ENCODE measurements at regions not wholly inside any gene's neighbourhood (a gene's known extent, or its start where the extent isn't known, plus 50 kb on each side); places are given as distances from the start of the nearest gene placed in this dataset.
A peak's percentile ranks its signal among the peaks of the same experiment; 100 is the strongest.

DNA sequence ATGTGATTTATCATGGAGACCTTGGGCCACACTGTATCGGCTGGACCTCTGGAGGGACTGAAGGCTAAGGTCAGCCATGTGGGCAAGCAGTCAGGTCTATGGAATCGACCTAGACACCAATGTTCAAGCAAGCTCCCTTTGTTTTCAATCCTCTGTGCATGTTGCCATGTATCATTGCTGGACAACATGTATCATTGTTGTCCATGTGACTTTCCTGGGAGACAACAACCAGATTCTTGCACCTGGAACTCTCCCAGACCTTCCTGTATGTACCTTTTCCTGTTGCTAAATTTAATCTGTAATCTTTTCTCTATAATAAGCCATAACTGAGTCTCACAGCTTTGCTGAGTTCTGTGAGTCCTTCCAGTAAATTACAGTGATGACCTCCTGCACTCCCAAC, 329.4 kb upstream of the BOD1L1 start:
- ATAC-seq (peak; percentile 40), DNase-seq (ENCODE audit: missing footprints) (no peak)
- intact Hi-C loops (cut with DNase I) = no loop called here

DNA sequence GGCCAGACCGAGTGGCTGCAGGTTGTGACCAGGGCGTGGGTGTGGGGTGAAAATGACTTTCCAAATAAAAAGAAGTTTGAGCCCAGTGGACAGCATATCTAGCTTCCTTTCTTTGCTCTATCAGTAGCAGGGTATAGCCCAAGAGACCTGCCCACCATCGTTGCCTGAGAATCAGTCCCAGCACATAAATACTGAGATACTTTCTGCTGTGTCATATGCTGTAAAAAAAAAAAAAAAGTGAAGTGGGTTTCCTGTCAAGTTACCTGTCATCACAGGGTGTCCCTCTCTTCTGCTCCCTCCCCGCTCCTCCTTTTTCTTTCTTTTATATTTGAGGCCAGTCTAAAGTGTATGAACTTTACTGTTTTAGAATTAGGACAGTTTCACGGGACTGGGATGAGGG, 330.3 kb upstream of the BOD1L1 start:
- DNase-seq (ENCODE audit: missing footprints) (no peak), ATAC-seq (no peak)
- intact Hi-C loops (cut with DNase I) = no loop called here

DNA sequence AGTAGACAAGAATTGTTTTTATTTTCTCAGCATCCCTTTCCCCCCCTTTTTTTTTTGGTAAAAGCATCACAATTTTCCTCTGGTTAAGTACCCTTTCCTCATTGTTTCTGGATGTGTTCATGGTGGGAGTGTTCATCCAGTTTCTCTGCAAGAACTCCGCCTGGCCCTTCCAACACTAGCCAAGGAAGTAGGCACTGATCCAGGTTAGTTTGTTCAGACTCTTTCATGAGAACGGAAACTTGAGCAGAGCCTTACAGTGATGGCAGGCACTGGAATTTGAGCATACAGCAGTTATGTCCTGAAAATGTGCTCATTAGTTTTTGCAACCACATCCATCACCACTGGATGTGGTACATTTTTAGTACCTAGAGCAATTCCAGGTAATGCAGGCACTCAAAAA, 336.1 kb upstream of the BOD1L1 start:
- ATAC-seq = no peak
- intact Hi-C loops (cut with DNase I) = no loop called here
- DNase-seq (ENCODE audit: missing footprints) = no peak

DNA sequence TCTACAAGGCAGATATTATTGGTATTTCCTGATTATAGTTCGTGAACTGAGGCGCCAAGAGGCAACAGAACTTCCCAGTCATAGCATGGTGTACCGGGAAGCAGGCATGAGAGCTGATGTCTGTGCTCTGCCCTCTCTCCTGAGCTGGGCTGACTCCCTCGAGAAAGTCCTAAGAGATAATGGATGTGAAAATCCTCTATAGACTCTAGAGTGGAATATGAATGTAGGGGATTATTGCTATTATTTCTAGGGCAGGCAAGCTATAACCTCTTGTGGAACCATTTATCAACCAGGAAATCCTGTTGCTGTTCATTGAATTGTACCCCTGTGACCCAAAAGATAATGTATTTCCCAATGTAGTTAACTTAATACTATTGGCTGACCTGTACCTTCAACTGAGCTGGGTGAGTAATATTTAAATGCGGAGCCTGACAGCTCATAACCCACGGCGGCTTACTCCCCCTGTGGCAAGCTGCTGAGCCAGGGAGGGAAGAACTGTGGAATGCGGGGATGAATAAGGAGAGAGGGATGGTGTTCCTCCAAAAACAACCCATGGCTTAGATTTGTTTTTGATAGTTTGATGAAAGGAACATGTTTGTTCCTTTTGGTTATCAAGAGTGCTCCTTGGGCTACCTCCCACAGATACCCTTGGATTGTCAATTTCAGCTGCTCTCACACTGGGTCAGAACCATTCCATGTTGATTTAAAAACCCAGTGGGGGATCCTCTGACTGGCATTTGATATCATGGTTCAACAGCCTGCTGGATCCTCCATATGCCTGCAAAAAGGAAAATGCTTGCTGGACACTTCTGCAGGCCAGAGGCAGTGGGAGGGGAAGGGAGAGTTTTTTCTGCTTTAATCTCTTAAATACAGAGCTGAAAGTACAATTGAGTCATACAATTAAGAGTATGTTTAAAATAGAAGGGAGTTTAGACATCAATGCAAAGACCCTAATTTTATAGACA, 339.0 kb upstream of the BOD1L1 start:
- ATAC-seq = no peak
- intact Hi-C loops (cut with DNase I) = no loop called here
- no peak for DNase-seq (ENCODE audit: missing footprints)

DNA sequence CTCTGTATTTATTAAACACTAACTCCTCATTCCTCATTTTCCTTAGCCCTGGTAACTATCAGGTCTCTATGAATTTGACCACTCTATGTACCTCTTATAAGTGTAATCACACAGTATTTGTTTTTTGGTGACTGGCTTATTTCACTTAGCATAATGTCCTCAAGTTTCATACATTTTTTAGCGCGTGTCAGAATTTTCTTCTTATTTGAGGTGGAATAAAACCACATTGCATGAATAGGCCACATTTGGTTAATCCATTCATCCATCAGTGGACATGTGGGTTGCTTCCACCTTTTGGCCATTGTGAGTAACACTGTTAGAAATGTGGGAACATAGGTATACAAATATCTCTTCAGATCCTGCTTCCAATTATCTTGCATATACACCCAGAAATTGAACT, 341.2 kb upstream of the BOD1L1 start:
- intact Hi-C loops (cut with DNase I) = no loop called here
- no peak for ATAC-seq
- no peak for DNase-seq (ENCODE audit: missing footprints)

DNA sequence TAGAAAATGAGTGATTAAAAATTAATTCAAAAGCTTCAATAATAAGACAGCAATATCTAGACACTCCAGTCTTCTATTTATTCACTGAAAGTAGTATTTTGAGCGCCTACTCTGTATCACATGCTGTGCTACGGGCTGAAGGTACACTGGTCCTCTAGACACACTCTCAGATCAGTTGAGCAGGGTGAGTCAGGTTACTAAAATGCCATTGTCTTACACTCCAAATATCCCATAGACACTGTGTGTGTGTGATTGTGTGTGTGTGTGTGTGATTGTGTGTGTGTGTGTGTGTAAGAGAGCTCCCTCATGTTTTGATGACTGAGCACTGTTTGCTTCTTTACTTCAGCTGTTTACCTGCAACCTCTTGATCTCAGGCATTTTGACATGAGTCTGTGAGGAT, 342.8 kb upstream of the BOD1L1 start:
- no peak for ATAC-seq
- intact Hi-C loops (cut with DNase I) = no loop called here
- no peak for DNase-seq (ENCODE audit: missing footprints)

DNA sequence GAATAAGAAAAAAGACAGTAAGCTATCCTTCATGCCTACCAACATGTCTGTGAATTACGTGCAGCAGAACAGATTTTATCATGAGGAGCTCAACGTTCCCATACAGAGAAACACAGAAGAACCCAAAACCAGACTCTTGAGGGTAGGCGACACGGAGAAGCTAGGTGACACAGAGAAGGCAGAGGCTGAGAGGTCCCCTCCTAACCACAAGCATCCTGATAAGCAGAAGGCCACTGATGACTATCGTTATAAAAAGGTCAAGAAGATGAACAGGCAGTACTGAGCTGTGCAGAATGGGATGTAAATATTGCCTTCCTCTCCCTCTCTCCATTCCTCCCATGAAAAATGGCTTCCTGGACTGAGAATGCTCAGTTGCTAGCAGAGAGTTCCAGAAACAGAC, 350.2 kb upstream of the BOD1L1 start:
- ATAC-seq = no peak
- intact Hi-C loops (cut with DNase I) = no loop called here
- no peak for DNase-seq (ENCODE audit: missing footprints)

DNA sequence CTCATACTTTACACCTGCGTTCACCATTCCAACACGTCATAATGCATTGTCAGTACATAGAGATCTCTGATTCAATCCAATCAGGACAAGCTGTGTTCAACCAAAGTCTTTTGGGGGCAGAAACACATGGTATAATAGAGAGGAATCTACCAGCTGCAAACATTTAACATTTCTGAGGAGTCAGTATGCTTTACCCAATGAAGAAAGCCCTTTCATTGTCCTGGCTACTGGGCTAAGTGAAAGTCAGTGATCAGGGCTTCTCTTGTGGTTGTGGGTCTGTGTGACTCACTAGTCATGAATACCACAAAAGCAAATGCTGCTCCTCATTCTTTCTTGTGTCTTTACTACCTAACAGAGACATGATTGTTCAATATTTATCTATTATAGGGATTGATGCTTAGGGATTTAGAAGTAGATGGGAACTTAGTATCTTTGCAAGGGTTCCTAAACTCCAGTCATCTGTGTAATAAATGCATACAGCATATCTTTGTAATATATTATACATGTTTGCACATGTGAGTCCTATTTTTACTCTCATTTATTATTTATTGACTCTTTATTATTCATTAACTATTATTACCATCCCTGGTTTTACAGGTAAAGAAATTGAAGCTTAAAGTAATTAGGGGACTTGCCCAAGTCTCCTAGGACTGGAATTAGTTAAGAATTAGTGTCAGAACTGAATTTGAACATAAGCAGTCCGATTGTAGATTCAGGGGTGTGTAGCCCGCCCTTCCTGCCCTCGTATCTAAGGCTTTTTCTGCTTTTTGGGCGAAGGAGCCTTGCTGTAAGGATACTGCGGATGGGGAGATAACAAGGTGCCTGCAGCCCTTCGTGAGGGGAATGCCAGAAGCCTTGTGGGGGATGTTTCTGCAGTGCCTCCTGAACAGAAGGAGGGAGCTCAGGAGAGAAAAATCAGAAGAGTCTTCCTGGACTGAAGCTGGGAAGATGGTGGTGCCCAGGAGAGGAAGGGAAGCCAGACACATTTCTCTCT, 353.1 kb upstream of the BOD1L1 start:
- ATAC-seq (no peak), DNase-seq (ENCODE audit: missing footprints) (no peak)
- intact Hi-C loops (cut with DNase I) = no loop called here

DNA sequence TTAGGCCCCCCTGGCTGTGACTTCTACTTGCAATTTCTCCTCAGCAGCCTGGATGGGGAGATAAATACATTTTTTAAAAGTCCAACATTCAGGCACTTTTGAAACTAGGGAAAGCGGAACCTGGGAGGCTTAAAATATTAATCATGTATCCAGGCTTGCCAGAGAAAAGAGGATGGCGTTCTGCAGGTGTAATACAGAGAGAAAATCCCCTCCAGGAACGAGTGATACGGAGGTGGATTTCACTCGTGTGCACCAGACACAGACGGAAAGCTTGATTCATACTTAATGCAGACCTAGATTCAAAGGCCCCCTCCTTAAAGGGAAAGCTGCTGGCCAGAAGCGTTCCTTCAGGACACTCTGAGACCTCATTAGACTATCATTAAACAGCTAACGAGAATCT, 354.0 kb upstream of the BOD1L1 start:
- DNase-seq (ENCODE audit: missing footprints) (no peak), ATAC-seq (no peak)
- intact Hi-C loops (cut with DNase I) = no loop called here

DNA sequence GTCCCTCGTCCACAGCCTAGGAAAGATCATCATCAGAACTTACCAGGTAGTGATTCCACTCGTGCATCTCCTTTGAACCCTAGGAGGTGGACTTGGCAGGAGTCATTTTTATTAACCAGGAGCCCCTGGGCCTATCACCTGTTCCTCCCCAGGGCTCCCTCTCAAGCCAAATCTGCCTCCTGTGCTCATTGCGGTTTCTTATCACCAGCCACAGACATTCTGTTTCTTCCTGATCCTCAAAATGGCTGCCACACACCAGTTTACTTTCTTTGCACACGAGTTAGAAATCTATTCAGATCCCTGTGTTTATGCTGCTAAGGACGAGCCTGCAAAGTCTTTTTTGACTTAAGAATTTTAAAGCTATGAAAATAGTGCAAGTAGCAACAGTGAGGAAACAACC, 354.5 kb upstream of the BOD1L1 start:
- DNase-seq (ENCODE audit: missing footprints) = no peak
- no peak for ATAC-seq
- intact Hi-C loops (cut with DNase I) = no loop called here

DNA sequence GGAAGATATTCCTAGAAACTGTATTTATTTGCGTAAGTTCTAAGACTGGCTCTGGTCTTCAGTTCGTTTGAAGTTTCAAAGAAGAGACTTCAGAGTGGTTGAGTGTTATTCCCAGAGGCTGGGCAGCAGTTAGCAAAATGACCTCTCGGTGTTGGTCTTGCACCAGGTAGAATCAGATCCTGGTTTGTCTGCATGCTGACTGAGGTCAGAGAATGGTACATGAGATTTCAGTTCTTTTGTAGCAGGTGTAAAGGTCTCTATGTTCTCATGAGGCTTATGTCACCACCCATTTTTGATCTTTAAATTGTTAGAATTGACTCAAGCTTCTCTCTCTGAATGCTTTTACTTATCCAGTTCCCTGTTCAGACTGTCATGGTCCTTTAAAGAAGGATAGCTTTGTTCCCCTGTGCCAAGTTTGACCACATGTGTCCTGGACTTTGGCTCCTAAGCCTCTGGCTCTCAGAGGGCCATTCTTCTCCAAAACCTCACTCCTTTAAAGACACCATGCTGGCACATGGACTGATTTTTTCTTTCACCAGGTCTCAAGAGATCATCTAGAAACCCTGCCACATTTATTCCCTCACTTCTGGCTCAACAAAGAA, 355.8 kb upstream of the BOD1L1 start:
- DNase-seq (ENCODE audit: missing footprints) = no peak
- ATAC-seq = no peak
- intact Hi-C loops (cut with DNase I) = no loop called here

DNA sequence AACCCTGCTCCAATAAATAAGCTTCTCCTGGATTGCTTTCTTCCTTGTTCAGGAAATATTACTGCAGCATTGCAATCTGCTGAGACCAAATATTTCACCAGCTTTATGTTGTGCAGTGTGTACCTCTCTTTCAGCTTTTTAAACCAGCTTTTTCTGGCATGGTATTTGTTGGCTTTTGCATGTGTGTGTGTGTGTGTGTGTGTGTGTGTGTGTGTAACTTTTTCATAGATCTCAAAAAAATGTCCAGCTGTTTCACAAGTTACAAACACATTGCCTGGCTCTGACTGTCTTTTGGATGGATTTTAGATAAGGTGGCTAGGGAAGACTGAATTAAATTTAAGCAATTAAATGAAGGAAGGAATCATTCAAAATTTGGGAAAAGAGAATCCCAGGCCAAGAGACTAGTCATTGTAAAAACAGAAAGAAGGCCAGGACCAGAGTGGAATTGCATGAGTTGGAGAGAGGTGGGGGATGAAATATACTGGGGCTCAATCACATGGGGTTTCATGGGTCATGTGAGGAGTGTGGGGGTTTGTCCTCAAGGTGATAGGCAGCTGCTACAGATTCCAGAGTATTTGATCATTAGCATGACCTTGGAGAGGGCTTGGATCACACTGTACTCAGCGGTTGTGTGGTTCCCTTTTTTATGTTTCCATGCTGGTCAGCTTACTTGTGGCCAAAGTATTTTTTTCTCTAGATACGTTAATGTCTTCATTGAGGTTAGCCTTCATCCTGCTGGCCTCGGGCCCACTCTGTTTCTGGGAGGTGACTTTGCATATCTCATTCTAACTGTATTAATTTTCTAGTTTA, 357.7 kb upstream of the BOD1L1 start:
- intact Hi-C loops (cut with DNase I) = no loop called here
- ATAC-seq = no peak
- no peak for DNase-seq (ENCODE audit: missing footprints)

DNA sequence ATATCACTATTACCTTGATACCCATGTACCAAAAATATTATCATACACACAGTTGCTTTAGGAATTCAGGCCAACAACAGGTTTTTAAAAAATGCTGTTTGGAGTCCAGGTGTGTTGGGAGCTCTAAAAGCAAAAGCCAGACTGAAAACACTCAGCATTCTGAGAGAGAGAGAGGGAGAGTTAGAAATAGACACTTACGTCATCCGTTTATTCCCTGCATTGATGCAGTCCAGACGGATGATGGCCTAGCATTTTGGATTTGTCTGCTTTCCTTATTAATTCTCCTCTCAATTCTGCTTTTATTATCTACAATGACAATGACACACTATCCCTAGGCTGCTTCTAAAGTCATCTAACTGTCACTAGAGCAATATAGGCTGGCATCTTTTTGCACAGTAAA, 358.3 kb upstream of the BOD1L1 start:
- DNase-seq (ENCODE audit: missing footprints) = no peak
- intact Hi-C loops (cut with DNase I) = no loop called here
- ATAC-seq = no peak

DNA sequence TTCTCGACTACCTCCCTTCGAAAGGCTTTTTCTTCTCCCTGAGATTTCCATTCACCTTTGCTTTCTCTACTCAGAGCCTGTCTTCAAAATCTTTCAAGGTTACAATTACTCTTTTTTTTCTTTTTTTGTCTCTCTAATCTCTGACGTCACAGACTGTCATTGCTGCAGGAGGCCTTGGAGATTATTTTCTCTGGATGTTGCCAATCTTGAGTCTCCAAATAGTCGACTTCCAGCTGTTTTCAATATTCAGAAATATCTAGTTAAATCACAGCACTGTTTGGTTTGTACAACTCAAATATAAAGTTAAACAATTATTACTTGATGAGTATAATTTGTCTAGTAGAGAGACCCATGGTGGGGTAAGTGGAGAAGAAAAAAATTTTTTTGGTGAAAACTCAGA, 359.0 kb upstream of the BOD1L1 start:
- ATAC-seq (no peak), DNase-seq (ENCODE audit: missing footprints) (no peak)
- intact Hi-C loops (cut with DNase I) = no loop called here

DNA sequence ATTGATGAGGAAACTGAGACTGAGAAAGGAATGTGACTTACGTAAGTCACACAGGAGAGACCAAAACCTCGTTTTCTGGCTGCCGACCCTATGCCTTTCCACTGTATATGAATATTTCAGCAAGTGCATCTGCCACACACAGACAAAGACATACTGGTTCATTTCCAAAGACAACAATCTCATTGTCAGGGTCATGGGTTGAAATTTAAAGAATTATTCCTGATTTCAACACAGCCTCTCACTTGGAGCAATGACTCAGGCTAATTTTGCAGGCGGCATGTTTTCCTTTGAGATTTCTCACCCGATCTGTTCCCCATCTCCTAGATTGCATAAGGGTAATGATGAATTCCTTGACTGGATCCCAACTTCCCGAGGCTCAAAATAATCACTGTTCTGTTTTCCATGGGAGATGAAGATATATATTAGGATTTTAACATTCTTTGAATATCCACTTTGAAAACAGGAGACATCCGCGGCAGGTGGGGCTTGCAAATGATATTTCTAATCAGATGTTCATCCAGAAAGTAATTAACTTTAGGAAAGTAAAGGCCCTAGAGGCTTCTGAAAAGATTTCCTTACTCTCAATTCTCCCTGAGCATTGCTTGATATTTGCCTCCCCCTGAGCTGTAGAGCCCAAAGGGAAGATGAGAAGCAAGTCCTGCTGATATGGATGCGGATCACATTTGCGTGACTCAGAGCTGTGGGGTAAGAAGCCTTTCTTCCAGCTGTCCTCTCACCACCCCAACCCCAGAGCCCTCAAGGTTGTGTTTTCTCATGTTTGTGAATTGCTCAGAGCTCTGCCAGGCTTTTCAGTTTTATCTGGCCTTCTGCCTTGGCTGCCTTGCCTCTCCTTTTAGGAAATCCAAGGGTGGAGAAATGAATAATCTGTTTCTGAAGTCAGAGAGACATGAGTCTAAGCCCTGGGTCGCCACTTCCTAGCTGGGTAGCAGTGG, 361.1 kb upstream of the BOD1L1 start:
- ATAC-seq (peak; percentile 86), DNase-seq (ENCODE audit: missing footprints) (peak; percentile 60)
- intact Hi-C loops (cut with DNase I) = no loop called here

DNA sequence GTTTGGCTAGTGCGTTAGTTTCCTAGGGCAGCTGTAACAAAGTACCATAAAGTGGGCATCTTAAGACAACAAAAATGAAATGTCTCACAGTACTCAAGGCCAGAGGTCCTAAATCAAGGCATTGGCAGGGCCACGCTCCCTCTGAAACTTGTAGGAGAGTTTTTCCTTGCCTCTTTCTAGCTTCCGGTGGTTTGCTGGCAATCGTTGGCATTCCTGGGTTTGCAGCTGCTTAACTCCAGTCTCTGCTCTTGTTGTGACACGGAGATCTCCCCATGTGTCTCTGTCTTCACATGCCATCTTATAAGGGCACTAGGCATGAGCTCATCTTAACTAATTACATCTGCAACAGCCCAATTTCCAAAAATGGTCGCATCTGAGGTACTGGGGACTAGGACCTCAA, 362.0 kb upstream of the BOD1L1 start:
- DNase-seq (ENCODE audit: missing footprints) = no peak
- intact Hi-C loops (cut with DNase I) = no loop called here
- no peak for ATAC-seq

Measured in Right ventricle myocardium inferior (tissue), 1 donor.